IMR-90 (cell line): ENCODE measurements at regions not wholly inside any gene's neighbourhood (a gene's known extent, or its start where the extent isn't known, plus 50 kb on each side); places are given as distances from the start of the nearest gene placed in this dataset.

Source experiments
- ATAC-seq: fragments of 200-7000 bp; cut with Tn5 transposase; 2 replicates; pipeline ENCODE4 v1.9.1; 2020; ENCODE audit warnings: low read depth, mild to moderate bottlenecking, moderate library complexity
- BruUV-seq: library from RNA; stranded (reverse); fragments of 400-500 nt; replicated peaks from 2 replicates; lab custom pipeline; 2021; lab: Mats Ljungman, UMichigan
- CTCF ChIA-PET: fragments of 300-600 bp; formaldehyde crosslinking; extraction: SDS; loops from one replicate; lab custom pipeline; 2021; ENCODE audit warnings: antibody characterized with exemption; lab: Yijun Ruan, JAX
- POLR2A ChIA-PET: fragments of 300-600 bp; sonication (Branson Sonifier 250); formaldehyde crosslinking; loops from one replicate; lab custom pipeline; 2022; ENCODE audit warnings: antibody characterized with exemption; ENCODE audit not compliant: unreplicated experiment; lab: Charles Lee
- DNase-seq: peaks from one replicate; pipeline ENCODE4 v3.0.0; 2013
- H2AFZ ChIP-seq: replicated peaks from 2 replicates; pipeline ENCODE3; 2013; ENCODE audit warnings: low read length, mild to moderate bottlenecking; ENCODE audit not compliant: poor library complexity
- H2AK5ac ChIP-seq: 2 replicates; pipeline ENCODE4 v1.6.1; 2013; ENCODE audit warnings: low read depth, low read length, inconsistent platforms
- H2AK9ac ChIP-seq: replicated peaks from 2 replicates; pipeline ENCODE3; 2013; ENCODE audit warnings: mild to moderate bottlenecking, low read depth, low read length, moderate library complexity; ENCODE audit not compliant: poor library complexity
- H2BK120ac ChIP-seq: 2 replicates; pipeline ENCODE4 v1.6.1; 2013; ENCODE audit warnings: low read depth, low read length, inconsistent platforms
- H2BK15ac ChIP-seq: 3 replicates; pipeline ENCODE4 v1.6.1; 2013; ENCODE audit warnings: low read depth, low read length, inconsistent platforms
- H2BK20ac ChIP-seq: 2 replicates; pipeline ENCODE4 v1.6.1; 2013; ENCODE audit warnings: low read depth, mild to moderate bottlenecking, inconsistent platforms, low read length, moderate library complexity
- H2BK5ac ChIP-seq: 2 replicates; pipeline ENCODE4 v1.6.1; 2013; ENCODE audit warnings: mild to moderate bottlenecking, low read depth, low read length, inconsistent platforms; ENCODE audit not compliant: poor library complexity, severe bottlenecking
- H3K14ac ChIP-seq: replicated peaks from 2 replicates; pipeline ENCODE4 v1.6.1; 2013; ENCODE audit warnings: low read depth, low read length, inconsistent platforms
- H3K18ac ChIP-seq: 2 replicates; pipeline ENCODE4 v1.6.1; 2013; ENCODE audit warnings: low read depth, low read length, control low read depth
- H3K23ac ChIP-seq: 2 replicates; pipeline ENCODE4 v1.6.1; 2013; ENCODE audit warnings: low read depth, low read length, inconsistent platforms
- H3K27ac ChIP-seq: 2 replicates; pipeline ENCODE4 v1.5.1; 2013; ENCODE audit warnings: mild to moderate bottlenecking, control low read depth, low read length; ENCODE audit not compliant: insufficient read depth
- H3K27me3 ChIP-seq: 2 replicates; pipeline ENCODE4 v1.6.1; 2013; ENCODE audit warnings: low read length; ENCODE audit not compliant: control insufficient read depth, insufficient read depth
- H3K36me3 ChIP-seq: 2 replicates; pipeline ENCODE4 v1.6.1; 2013; ENCODE audit warnings: low read length, mixed read lengths; ENCODE audit not compliant: control insufficient read depth, insufficient read depth
- H3K4ac ChIP-seq: 2 replicates; pipeline ENCODE4 v1.6.1; 2013; ENCODE audit warnings: low read depth, low read length, inconsistent platforms
- H3K4me1 ChIP-seq: 2 replicates; pipeline ENCODE4 v1.6.1; 2013; ENCODE audit warnings: low read length, mixed read lengths; ENCODE audit not compliant: control insufficient read depth, insufficient read depth
- H3K4me2 ChIP-seq: 2 replicates; pipeline ENCODE4 v1.6.1; 2013; ENCODE audit warnings: low read depth, mild to moderate bottlenecking, control low read depth, low read length, moderate library complexity
- H3K4me3 ChIP-seq: 2 replicates; pipeline ENCODE4 v1.5.1; 2013; ENCODE audit warnings: low read depth, mild to moderate bottlenecking, control low read depth, low read length, moderate library complexity; ENCODE audit not compliant: insufficient read depth
- H3K56ac ChIP-seq: 2 replicates; pipeline ENCODE4 v1.6.1; 2013; ENCODE audit warnings: low read length, inconsistent platforms; ENCODE audit not compliant: insufficient read depth; ENCODE audit errors: extremely low read depth
- H3K79me1 ChIP-seq, 2 experiments: 2 replicates each; pipeline ENCODE4 v1.6.1; 2013; ENCODE audit warnings: low read length in 2 of 2, inconsistent platforms in 1 of 2, low read depth in 1 of 2
- H3K9ac ChIP-seq: 2 replicates; pipeline ENCODE4 v1.6.1; 2013; ENCODE audit warnings: low read depth, low read length, control low read depth
- H3K9me1 ChIP-seq: 2 replicates; pipeline ENCODE4 v1.6.1; 2013; ENCODE audit warnings: low read length, inconsistent platforms; ENCODE audit not compliant: insufficient read depth
- H3K9me3 ChIP-seq: 2 replicates; pipeline ENCODE4 v1.6.1; 2013; ENCODE audit warnings: low read length; ENCODE audit not compliant: control insufficient read depth, insufficient read depth
- H4K20me1 ChIP-seq: 2 replicates; pipeline ENCODE4 v1.6.1; 2013; ENCODE audit warnings: low read length, inconsistent platforms; ENCODE audit not compliant: insufficient read depth
- H4K5ac ChIP-seq: 2 replicates; pipeline ENCODE4 v1.6.1; 2013; ENCODE audit warnings: mild to moderate bottlenecking, low read depth, low read length, control low read depth
- H4K8ac ChIP-seq, 2 experiments: 2 replicates each; pipeline ENCODE4 v1.6.1; 2013; ENCODE audit warnings: low read depth in 2 of 2, low read length in 2 of 2, control low read depth in 1 of 2, inconsistent platforms in 1 of 2
- H4K91ac ChIP-seq: 2 replicates; pipeline ENCODE4 v1.6.1; 2013; ENCODE audit warnings: low read depth, low read length, inconsistent platforms; ENCODE audit not compliant: insufficient read depth
- CTCF ChIP-seq: conservative IDR thresholded peaks from 2 replicates; pipeline ENCODE4 v1.5.1; 2012; ENCODE audit warnings: mild to moderate bottlenecking, low read depth, low read length, improper control_type of control experiment
- RCOR1 ChIP-seq: IDR thresholded peaks from 2 replicates; pipeline ENCODE4 v1.6.1; 2012; ENCODE audit warnings: mild to moderate bottlenecking, low read length, improper control_type of control experiment; ENCODE audit not compliant: insufficient replicate concordance
- SMC3 ChIP-seq: fragments of 150-350 bp; IDR thresholded peaks from 2 replicates; pipeline ENCODE4 v1.6.1; 2016; ENCODE audit warnings: low read depth, mild to moderate bottlenecking, antibody characterized with exemption, low read length, moderate library complexity
- WGBS, 2 experiments: methylation state at CpG; one replicate each; pipeline versions ENCODE4 v1.1.5 to v1.1.7; 2013; ENCODE audit warnings: missing lambda C conversion rate in 2 of 2; ENCODE audit not compliant: insufficient read length in 1 of 2; ENCODE audit errors: extremely low coverage in 2 of 2; 5-methylcytosine and 5-hydroxymethylcytosine counted together
- dilution Hi-C: fragments of 300-500 bp; cut with HindIII; formaldehyde crosslinking; loops from one replicate; pipeline ENCODE4 v1.14.3; 2018; ENCODE audit warnings: low sequenced_read_pairs; ENCODE audit not compliant: unreplicated experiment
- in situ Hi-C: fragments of 300-500 bp; cut with MboI; formaldehyde crosslinking; loops from 3 replicates; pipeline ENCODE4 v1.14.3; 2019; ENCODE audit warnings: low sequenced_read_pairs, inconsistent platforms, mixed read lengths
- intact Hi-C: fragments of 100-400 bp; cut with micrococcal nuclease; formaldehyde crosslinking; loops from 2 replicates; pipeline ENCODE4 v1.10.0; 2022

- no peak overlapping the region for H3K18ac ChIP-seq
- no peak overlapping the region for H3K4ac ChIP-seq
- no peaks in the 10 kb centered on the region for H4K20me1 ChIP-seq
- H2AFZ ChIP-seq: no peak overlapping the region
- no peaks in the 10 kb centered on the region for H3K79me1 ChIP-seq
- no peaks in the 10 kb centered on the region for H3K4me1 ChIP-seq
- ChIA-PET POLR2A (no interaction called here), CTCF (no interaction called here)
- H3K4me3 ChIP-seq: no peak overlapping the region
- no peak overlapping the region for H3K4me2 ChIP-seq
- no peak for DNase-seq
- H2BK20ac ChIP-seq: no peak overlapping the region
- H3K9me1 ChIP-seq: no peaks in the 10 kb centered on the region
- no peak overlapping the region for H3K9ac ChIP-seq
- no peak overlapping the region for H3K27ac ChIP-seq
- H2BK120ac ChIP-seq: no peak overlapping the region
- H3K23ac ChIP-seq: no peak overlapping the region
- H3K14ac ChIP-seq: no peak overlapping the region
- no peak overlapping the region for H2BK5ac ChIP-seq
- H3K56ac ChIP-seq: no peak overlapping the region
- H4K8ac ChIP-seq: no peak overlapping the region
- no peak overlapping the region for H4K91ac ChIP-seq
- no peak for TF ChIP-seq CTCF
- no peak for TF ChIP-seq RCOR1
- no peak for TF ChIP-seq SMC3
- no peak for ATAC-seq
- H3K27me3 ChIP-seq: no peaks in the 10 kb centered on the region
- H3K36me3 ChIP-seq: no peaks in the 10 kb centered on the region
- in situ Hi-C loops: no loop called here
- dilution Hi-C loops: no loop called here
- intact Hi-C loops: no loop called here
- no peak overlapping the region for H2AK5ac ChIP-seq
- peaks cover 8% of the 10 kb centered on the region for H3K9me3 ChIP-seq
- no peak overlapping the region for H4K5ac ChIP-seq
- no peak overlapping the region for H2AK9ac ChIP-seq
- no CpG with 5 or more reads among the region's 4 CpGs for WGBS, 2 experiments
- no peak overlapping the region for H2BK15ac ChIP-seq
- no TSS peak for BruUV-seq
These were observed 1057.2 kb downstream of the NAALADL2 start for GRCh38 chr3:175916191-175916934.
